Natural killer cell treated with Interleukin-12 subunit alpha and Interleukin-12 subunit beta and Interleukin-15 and Interleukin-18, amount 100 ng/mL, for 72 hours (primary cell): ENCODE measurements at regions not wholly inside any gene's neighbourhood (a gene's known extent, or its start where the extent isn't known, plus 50 kb on each side); places are given as distances from the start of the nearest gene placed in this dataset.
"Not testable (repeated sequence)": the region's sequence is repeated elsewhere in the genome, so short reads cannot be mapped to it uniquely, and the experiment has no call there.

Source experiments
- ATAC-seq, 2 donors: fragments of 150-1000 bp; cut with Tn5 transposase in 1 of 2; sonication (Bioruptor Pico), chemical (Tn5 transposase) in 1 of 2; 2 replicates each; pipeline ENCODE4 v1.10.0; 2021
- DNase-seq: peaks from one replicate; pipeline ENCODE4 v3.0.0; 2022; ENCODE audit warnings: low spot score
- H3K27ac Mint-ChIP-seq, 2 donors: 1 replicate in 1 of 2; 2 replicates in 1 of 2; pipeline ENCODE4 v1.8.0; 2022; ENCODE audit warnings: mixed read lengths in 2 of 2, mild to moderate bottlenecking in 1 of 2, moderate library complexity in 1 of 2
- H3K27me3 Mint-ChIP-seq, 2 donors: 1 replicate in 1 of 2; 2 replicates in 1 of 2; pipeline ENCODE4 v1.8.0; 2022; ENCODE audit warnings: mixed read lengths in 2 of 2
- H3K36me3 Mint-ChIP-seq: one replicate; pipeline ENCODE4 v1.8.0; 2022; ENCODE audit warnings: mixed read lengths
- H3K4me1 Mint-ChIP-seq, 2 donors: 1 replicate in 1 of 2; 2 replicates in 1 of 2; pipeline ENCODE4 v1.8.0; 2022; ENCODE audit warnings: low read depth in 2 of 2, mixed read lengths in 2 of 2, mild to moderate bottlenecking in 1 of 2
- H3K4me3 Mint-ChIP-seq: one replicate; pipeline ENCODE4 v1.8.0; 2022; ENCODE audit warnings: mixed read lengths
- H3K9me3 Mint-ChIP-seq: 2 replicates; pipeline ENCODE4 v1.8.0; 2022; ENCODE audit warnings: mixed read lengths

DNA sequence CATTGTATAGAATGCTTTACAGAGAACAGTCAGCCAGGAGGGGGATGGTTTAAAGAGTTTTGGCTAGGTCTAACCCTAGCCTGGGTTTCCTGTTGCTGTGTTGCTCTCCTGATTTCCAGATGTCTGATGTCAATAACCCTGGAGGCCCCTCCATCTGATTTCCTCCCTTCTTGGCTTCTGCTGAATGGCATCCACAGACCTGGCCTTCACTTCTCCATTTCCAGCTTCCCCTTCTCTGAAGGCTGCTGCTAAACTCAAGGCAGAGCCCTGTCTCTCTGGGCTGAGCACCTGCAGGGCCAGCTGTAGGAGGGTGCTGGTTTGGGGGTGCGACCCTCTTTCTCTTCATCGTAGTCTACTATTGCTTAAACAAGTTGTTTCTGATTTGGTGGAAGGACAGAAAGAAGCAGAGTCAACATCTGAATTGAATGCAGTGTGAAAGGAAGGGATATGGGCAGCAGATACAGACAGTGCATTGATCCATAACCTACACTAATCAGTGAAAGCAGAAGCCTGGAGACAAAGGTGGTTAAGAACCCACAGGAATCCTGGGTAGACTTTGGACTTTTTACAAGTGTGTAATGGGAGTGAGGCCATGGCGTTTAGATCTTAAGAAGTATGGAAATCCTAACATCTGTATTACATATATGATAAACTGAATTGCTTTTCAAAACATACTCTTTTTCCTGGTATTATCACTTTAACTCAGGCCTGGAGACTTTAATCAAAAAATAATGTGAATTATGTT, 153.6 kb downstream of the HRH4 start:
- ATAC-seq (no peak), DNase-seq (no peak)
- Mint-ChIP-seq H3K27me3 (peaks cover 0 to 3% of the 10 kb centered on the region in 2 donors), H3K9me3 (no peaks in the 10 kb centered on the region), H3K27ac (no peak overlapping the region), H3K36me3 (no peaks in the 10 kb centered on the region), H3K4me3 (no peak overlapping the region), H3K4me1 (no peaks in the 10 kb centered on the region)

DNA sequence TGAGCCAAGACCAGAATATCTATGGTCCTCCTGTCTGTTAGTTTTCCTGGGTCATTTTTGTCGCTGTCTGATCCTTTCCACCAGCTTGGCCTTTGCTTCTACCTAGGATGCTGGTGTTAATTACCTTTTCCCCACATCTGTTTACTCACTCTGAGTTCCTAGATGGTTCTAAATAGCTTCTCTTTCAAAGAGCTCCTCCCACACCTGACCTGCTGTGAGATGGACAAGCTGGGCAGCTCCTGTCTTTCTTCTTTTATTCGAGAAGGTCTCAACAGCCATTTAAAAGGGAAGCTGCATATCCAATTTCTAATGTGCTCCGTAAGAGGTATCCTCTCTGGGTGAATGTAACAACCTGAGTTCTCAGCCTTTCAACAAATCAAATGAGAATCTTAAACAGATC, 156.2 kb downstream of the HRH4 start:
- no peaks in the 10 kb centered on the region for H3K36me3 Mint-ChIP-seq
- no peak overlapping the region for H3K27ac Mint-ChIP-seq
- no peak overlapping the region for H3K4me3 Mint-ChIP-seq
- no peaks in the 10 kb centered on the region for H3K4me1 Mint-ChIP-seq
- peaks cover 0 to under 1% of the 10 kb centered on the region in 2 donors for H3K27me3 Mint-ChIP-seq
- ATAC-seq (no peak), DNase-seq (no peak)
- no peaks in the 10 kb centered on the region for H3K9me3 Mint-ChIP-seq

DNA sequence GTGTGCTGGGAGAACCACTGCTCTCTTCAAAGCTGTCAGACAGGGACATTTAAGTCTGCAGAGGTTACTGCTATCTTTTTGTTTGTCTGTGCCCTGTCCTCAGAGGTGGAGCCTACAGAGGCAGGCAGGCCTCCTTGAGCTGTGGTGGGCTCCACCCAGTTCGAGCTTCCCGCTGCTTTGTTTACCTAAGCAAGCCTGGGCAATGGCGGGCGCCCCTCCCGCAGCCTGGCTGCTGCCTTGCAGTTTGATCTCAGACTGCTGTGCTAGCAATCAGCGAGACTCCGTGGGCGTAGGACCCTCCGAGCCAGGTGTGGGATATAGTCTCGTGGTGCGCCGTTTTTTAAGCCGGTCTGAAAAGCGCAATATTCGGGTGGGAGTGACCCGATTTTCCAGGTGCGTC, 164.0 kb downstream of the HRH4 start:
- not testable (repeated sequence) for ATAC-seq, H3K4me1 Mint-ChIP-seq, H3K4me3 Mint-ChIP-seq, H3K9me3 Mint-ChIP-seq, H3K27ac Mint-ChIP-seq, DNase-seq, H3K27me3 Mint-ChIP-seq, H3K36me3 Mint-ChIP-seq

DNA sequence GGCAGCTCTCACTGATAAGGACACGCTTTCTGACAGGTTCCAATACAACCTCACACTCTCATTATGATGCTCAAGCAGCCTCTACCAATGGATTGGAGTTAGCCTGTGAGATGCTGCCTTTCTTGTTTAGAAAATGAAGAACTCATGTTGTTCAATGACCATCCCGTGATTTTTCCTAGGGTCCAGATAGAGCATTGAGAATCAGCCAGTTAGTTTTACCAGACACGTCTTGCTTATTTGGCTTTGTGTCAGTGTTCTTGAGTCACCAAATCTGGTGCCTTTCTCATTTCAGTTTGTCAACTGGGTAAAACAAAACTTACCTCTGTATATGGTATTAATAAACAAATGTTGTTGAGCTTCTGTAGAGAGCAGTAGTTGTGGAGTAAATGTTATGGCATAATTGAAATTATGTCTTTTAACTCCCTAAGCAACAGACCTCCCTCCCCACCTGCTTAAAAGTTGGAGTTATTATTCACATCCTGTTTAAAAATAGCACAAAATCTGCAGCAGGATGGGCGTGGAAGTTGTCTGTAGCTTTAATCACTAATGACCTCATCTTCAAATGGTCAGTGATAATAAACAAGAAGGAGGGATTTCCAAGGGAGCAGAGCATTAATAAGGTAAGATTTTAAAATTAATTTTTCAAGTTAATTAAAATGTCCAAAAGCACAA, 167.3 kb downstream of the HRH4 start:
- H3K36me3 Mint-ChIP-seq: no peaks in the 10 kb centered on the region
- peaks cover 7 to 19% of the 10 kb centered on the region in 2 donors for H3K27me3 Mint-ChIP-seq
- no peaks in the 10 kb centered on the region for H3K4me1 Mint-ChIP-seq
- no peak for ATAC-seq
- no peak for DNase-seq
- H3K4me3 Mint-ChIP-seq: no peak overlapping the region
- H3K9me3 Mint-ChIP-seq: no peaks in the 10 kb centered on the region
- no peak overlapping the region for H3K27ac Mint-ChIP-seq

DNA sequence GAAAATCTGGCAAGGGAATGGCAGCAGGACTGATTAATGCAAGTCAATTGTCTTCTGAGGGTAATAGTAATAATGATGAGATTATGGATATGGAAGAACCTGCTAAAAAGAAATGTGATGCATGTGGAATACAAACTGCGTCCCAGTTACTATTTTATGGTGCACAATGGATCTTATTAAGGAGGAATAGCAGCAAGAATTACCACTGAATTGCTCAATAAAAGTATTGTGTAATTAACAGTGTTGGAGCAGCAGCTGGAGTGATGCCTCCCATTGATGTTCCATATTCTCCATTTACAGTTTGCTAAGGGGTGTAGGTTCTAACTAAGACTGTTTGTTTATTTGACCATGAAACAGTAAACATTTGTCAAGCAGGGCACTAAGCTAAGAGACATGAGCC, 167.9 kb downstream of the HRH4 start:
- Mint-ChIP-seq H3K4me1 (no peaks in the 10 kb centered on the region), H3K27ac (no peak overlapping the region), H3K9me3 (no peaks in the 10 kb centered on the region), H3K4me3 (no peak overlapping the region), H3K36me3 (no peaks in the 10 kb centered on the region), H3K27me3 (peaks cover 10 to 25% of the 10 kb centered on the region in 2 donors)
- ATAC-seq (no peak), DNase-seq (no peak)

DNA sequence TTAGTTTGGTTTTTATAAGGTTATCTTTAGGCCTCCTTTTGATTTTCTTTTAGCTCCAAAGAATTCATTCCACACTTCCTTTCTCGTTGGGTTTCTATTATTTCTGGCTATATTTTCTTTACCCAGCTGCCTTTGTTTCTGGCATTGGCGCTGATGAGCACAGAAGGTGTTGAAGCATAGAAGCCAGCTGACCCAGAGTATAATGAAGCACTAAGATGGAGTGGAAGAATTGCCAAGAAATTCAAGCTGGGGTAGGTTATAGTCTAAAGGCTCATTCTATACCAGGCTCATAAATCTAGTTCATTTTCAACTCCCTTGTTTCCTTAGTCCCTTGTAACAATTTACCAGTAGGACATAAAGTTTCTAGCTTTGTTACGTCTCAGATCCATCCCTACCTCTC, 169.5 kb downstream of the HRH4 start:
- Mint-ChIP-seq H3K4me3 (no peak overlapping the region), H3K27ac (no peak overlapping the region), H3K4me1 (no peaks in the 10 kb centered on the region), H3K27me3 (peaks cover 11 to 25% of the 10 kb centered on the region in 2 donors), H3K36me3 (no peaks in the 10 kb centered on the region), H3K9me3 (no peaks in the 10 kb centered on the region)
- DNase-seq (no peak), ATAC-seq (no peak)

DNA sequence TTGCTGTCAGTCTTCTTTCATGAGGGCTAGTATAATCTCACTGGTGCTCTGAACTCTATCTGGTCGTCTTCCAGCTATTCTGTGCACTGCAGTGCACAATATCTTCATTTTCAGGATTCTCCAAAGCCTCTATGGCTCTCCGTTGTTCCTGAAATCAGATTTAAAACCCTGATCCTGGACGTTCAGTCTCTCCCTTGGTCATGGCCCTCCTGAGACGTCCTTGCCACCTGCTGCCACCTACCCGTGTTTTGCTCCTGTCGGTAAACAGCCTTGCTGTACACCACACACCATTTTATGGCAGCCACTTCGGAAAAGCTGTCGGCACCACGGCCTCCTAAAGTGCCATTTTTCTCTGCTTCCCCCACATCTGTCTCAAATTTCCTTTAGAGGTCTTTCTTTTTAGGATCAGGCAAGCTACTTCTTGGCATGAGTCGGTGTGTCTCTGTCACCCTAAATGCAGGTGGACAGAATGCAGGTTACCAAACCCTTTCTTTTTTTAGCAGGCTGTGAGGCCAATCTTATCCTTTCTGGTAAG, 170.0 kb downstream of the HRH4 start:
- Mint-ChIP-seq H3K27ac (no peak overlapping the region), H3K27me3 (peaks cover 11 to 25% of the 10 kb centered on the region in 2 donors), H3K36me3 (no peaks in the 10 kb centered on the region), H3K4me3 (no peak overlapping the region), H3K4me1 (no peaks in the 10 kb centered on the region), H3K9me3 (no peaks in the 10 kb centered on the region)
- ATAC-seq: no peak
- no peak for DNase-seq

DNA sequence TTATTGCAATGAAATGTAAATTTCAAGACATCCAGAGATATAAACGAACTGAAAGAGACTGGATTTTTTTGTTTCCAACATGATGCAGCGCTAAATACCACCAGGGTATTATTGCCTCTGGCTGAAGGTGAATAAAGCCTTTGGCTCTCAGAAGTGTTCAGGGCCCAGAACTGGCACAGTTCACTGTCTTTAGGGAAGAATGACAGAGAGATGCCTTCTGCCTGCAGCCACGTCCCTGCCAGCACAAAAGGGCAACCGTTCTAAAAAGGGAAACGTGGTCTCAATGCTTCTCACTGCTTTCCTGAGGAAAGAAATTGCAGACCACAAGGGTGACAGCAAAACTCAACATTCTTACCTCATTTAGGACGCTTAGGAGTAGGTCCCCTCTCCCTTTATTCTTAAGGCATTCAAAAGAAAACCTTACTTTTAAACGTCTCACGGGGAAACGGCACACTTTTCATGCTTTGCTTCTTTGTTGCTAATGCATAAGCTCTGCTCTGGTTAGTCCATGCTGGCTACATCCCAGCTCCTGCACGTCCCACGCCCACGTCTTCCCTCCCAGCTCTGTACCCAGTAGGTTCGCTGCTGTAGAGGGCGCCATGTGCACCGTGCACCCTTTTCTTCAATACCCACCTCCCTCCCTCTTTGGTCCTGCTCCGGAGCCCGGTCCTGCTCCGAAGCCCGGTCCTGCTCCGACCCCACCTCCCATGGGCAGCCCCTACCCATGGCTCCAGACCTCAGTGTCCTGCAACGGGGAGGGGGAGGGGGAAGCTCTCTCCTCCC, 171.0 kb downstream of the HRH4 start:
- H3K27ac Mint-ChIP-seq: no peak overlapping the region
- H3K4me3 Mint-ChIP-seq: no peak overlapping the region
- H3K36me3 Mint-ChIP-seq: no peaks in the 10 kb centered on the region
- peak; percentile 24 to 45 for ATAC-seq
- peaks cover 13 to 20% of the 10 kb centered on the region in 2 donors for H3K27me3 Mint-ChIP-seq
- H3K4me1 Mint-ChIP-seq: no peaks in the 10 kb centered on the region
- no peaks in the 10 kb centered on the region for H3K9me3 Mint-ChIP-seq
- DNase-seq: no peak

DNA sequence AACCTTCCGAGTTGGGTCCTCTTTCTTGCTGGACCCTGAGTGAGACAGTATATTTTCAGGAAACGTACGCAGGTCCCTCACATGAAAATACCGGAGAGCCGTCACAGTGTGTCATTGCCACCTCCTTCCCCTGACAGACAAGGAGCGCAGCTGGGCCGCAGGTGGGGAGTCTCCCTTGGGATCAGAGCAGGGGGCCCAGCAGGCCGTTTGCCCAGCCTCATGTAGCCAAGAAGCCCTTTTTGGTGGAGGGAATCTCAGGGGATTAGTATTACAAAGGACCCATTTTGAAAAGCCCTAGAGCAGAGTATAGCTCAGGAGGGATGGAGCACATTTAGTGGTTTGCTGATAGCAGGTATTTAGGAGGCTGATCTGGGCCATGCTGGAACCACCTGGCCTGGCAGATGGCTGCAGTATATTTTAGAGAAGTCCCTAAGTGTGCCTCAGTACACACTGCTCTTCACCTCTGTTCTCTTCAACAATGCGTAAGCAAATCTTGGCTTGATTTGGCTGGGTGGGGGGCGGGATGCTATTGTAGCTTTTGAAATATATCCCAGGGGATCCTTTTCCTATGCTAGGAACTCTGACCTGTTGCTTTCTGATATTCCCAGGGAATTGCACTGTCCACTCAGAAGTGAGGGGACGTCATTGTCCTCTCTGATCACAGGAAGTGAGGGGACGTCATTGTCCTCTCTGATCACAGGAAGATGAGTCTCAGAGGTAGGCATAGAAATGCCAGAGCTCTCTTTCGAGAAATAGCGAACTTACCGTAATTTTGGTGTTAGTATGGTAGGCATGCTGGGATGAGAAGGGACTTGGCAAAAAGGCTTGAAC, 171.9 kb downstream of the HRH4 start:
- DNase-seq (no peak), ATAC-seq (peak in 1 of 2 donors; percentile 29)
- Mint-ChIP-seq H3K36me3 (no peaks in the 10 kb centered on the region), H3K27ac (no peak overlapping the region), H3K9me3 (no peaks in the 10 kb centered on the region), H3K4me3 (no peak overlapping the region), H3K27me3 (peaks cover 20 to 29% of the 10 kb centered on the region in 2 donors), H3K4me1 (no peaks in the 10 kb centered on the region)

DNA sequence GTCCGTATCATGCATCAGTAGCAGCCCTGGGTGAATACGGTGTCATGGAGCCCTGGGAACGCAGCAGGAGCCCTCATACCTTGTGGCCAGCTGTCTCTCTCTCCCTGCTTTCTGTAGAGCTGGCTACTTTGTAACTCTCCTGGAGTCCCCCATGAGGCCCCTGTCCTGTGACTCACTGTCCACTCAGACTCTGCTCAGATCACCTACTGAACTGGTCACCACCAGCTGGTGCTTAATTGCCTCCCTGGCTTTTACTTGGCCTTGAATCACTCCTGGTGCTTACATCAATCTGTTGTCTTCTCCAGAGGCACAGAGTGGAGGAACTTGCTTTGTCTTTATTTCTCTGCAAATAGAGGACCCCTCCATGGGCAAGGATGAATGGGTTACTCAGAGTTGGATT, 172.7 kb downstream of the HRH4 start:
- H3K4me1 Mint-ChIP-seq: no peaks in the 10 kb centered on the region
- H3K9me3 Mint-ChIP-seq: no peaks in the 10 kb centered on the region

DNA sequence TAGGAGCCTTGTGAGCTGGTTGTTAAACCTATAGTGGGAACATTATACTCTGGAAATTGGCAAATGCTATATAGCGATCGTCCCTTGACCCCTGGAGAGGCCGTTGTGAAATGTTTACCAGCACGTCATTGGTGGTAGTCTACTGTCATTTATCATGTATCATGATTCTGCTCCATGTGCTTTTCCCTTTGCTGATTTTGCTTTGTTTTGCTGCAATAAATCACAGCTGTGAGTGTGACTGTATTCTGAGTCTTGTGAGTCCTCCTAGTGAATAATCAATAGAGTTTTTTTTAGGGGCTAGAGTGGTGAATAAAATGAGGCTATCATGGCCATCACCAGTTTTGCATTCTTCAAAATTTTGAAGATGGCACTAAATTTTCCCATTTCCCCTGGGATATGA, 189.1 kb downstream of the HRH4 start:
- Mint-ChIP-seq H3K36me3 (no peaks in the 10 kb centered on the region), H3K9me3 (no peaks in the 10 kb centered on the region), H3K27me3 (peaks cover 7 to 12% of the 10 kb centered on the region in 2 donors), H3K27ac (no peak overlapping the region), H3K4me3 (no peak overlapping the region), H3K4me1 (no peaks in the 10 kb centered on the region)
- DNase-seq: no peak
- no peak for ATAC-seq

More for the DNA sequence above, 172.7 kb downstream of the HRH4 start:
- no peak overlapping the region for H3K4me3 Mint-ChIP-seq
- no peaks in the 10 kb centered on the region for H3K36me3 Mint-ChIP-seq
- no peak for DNase-seq
- peaks cover 20 to 33% of the 10 kb centered on the region in 2 donors for H3K27me3 Mint-ChIP-seq
- ATAC-seq: no peak
- no peak overlapping the region for H3K27ac Mint-ChIP-seq

DNA sequence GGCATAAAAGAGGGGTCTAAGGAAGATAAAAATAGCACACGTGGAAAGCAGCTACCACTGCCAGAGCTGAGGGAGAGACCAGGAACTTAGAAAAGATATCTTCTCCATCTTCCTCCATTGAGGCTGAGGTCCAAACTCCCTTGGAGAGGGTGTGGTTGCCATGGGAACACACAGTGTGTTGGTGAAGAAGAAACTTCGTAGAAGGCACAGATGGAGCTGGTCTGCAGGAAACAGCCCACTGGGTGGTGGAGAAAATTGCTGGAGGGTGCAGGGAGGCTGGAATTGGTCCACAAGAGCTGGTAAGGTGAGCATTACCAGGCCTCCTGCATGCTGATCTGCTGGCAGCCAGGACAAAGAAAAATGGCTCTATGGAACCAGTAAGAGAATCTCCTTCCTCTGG, 191.0 kb downstream of the HRH4 start:
- H3K4me1 Mint-ChIP-seq: no peaks in the 10 kb centered on the region
- H3K4me3 Mint-ChIP-seq: no peak overlapping the region
- H3K36me3 Mint-ChIP-seq: no peaks in the 10 kb centered on the region
- H3K27ac Mint-ChIP-seq: no peak overlapping the region
- ATAC-seq (no peak), DNase-seq (no peak)
- peaks cover 7 to 12% of the 10 kb centered on the region in 2 donors for H3K27me3 Mint-ChIP-seq
- no peaks in the 10 kb centered on the region for H3K9me3 Mint-ChIP-seq

DNA sequence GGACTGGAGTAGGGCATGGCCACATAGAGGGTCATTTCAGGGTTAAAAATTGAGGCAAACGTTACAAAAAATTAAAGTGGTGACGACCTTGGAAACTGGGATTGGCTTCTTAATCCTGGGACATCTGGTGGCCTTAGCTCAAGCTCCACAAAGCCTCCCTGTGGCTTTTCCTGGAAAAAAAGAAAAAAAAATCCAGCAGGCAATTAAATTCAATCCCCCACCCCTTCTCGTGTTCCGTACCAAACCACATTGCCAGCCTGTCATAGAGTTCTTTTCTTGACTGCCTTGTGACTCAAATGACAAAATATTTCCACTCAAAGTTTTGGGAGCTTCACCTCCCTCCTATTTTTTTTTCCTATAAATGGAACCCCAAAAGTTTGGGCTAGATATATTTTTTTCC, 195.6 kb downstream of the HRH4 start:
- no peak for ATAC-seq
- Mint-ChIP-seq H3K36me3 (no peaks in the 10 kb centered on the region), H3K4me3 (no peak overlapping the region), H3K9me3 (no peaks in the 10 kb centered on the region), H3K27me3 (peaks cover 20 to 27% of the 10 kb centered on the region in 2 donors), H3K4me1 (peaks cover 11 to 12% of the 10 kb centered on the region in 2 donors), H3K27ac (no peak overlapping the region)
- DNase-seq: no peak
